K562 (cell line): ENCODE measurements at regions not wholly inside any gene's neighbourhood (a gene's known extent, or its start where the extent isn't known, plus 50 kb on each side); places are given as distances from the start of the nearest gene placed in this dataset.

Source experiments
- ATAC-seq: fragments of 200-7000 bp; cut with Tn5 transposase; 3 replicates; pipeline ENCODE4 v1.9.1; 2020; ENCODE audit warnings: moderate library complexity
- BruUV-seq: library from RNA; stranded (reverse); fragments of 400-500 nt; replicated peaks from 2 replicates; lab custom pipeline; 2021; lab: Mats Ljungman, UMichigan
- CTCF ChIA-PET: fragments of 300-600 bp; formaldehyde crosslinking; extraction: SDS; loops from one replicate; lab custom pipeline; 2021; ENCODE audit warnings: low intra/inter-chr PET ratio; lab: Yijun Ruan, JAX
- POLR2A ChIA-PET: fragments of 300-600, 350-650 bp; sonication (Branson Sonifier 250); formaldehyde crosslinking; extraction: SDS; loops from one replicate; lab custom pipeline; 2021; ENCODE audit warnings: antibody characterized with exemption, inconsistent platforms; lab: Yijun Ruan, JAX
- DNase-seq, 4 experiments: peaks; one replicate each; pipeline versions ENCODE4 v3.0.0 to v3.0.0-alpha.2; 2011 to 2018; ENCODE audit warnings: low spot score in 3 of 4, mixed read lengths in 3 of 4; ENCODE audit errors: extremely low read depth in 1 of 4
- FAIRE-seq: peaks from 2 replicates; lab custom pipeline; 2011; peaks lifted over from hg19 to GRCh38; lab: Jason Lieb, UNC
- H2AFZ ChIP-seq: 2 replicates; pipeline ENCODE4 v1.6.0; 2011; ENCODE audit warnings: low read depth, low read length, control low read depth, inconsistent platforms
- H3K27ac ChIP-seq: fragments of 200-600 bp; 3 replicates; pipeline ENCODE4 v1.8.0; 2011; ENCODE audit warnings: low read depth, mild to moderate bottlenecking, control low read depth, inconsistent platforms, low read length, moderate library complexity, mixed read lengths; ENCODE audit errors: extremely low read depth
- H3K27me3 ChIP-seq, 2 experiments: fragments of 300-600 bp in 1 of 2; 2 replicates in 1 of 2; 3 replicates in 1 of 2; pipeline versions ENCODE4 v1.6.0 to v1.8.0; 2011; ENCODE audit warnings: inconsistent platforms in 2 of 2, low read length in 2 of 2, mild to moderate bottlenecking in 1 of 2, mixed read lengths in 1 of 2, moderate library complexity in 1 of 2; ENCODE audit not compliant: control insufficient read depth in 2 of 2, insufficient read depth in 2 of 2
- H3K36me3 ChIP-seq: fragments of 300-600 bp; 3 replicates; pipeline ENCODE4 v1.8.0; 2011; ENCODE audit warnings: mild to moderate bottlenecking, low read length, inconsistent platforms; ENCODE audit not compliant: control insufficient read depth, insufficient read depth
- H3K4me1 ChIP-seq, 2 experiments: fragments of 200-600 bp in 1 of 2; replicated peaks in 1 of 2; 2 replicates in 1 of 2; 3 replicates in 1 of 2; pipeline versions ENCODE4 v1.5.1 to v1.8.0; 2011; ENCODE audit warnings: inconsistent platforms in 2 of 2, low read length in 2 of 2, mild to moderate bottlenecking in 1 of 2, mixed read lengths in 1 of 2, moderate library complexity in 1 of 2; ENCODE audit not compliant: control insufficient read depth in 2 of 2, insufficient read depth in 2 of 2
- H3K4me2 ChIP-seq: 2 replicates; pipeline ENCODE4 v1.6.1; 2011; ENCODE audit warnings: low read length, control low read depth, inconsistent platforms, mixed read lengths; ENCODE audit not compliant: insufficient read depth
- H3K4me3 ChIP-seq: fragments of 200-600 bp; sonication (generic), shearing (Covaris generic); 2 replicates; pipeline ENCODE4 v1.5.1; 2016; ENCODE audit warnings: control low read depth, inconsistent platforms
- H3K79me2 ChIP-seq: fragments of 200-600 bp; 3 replicates; pipeline ENCODE4 v1.8.0; 2011; ENCODE audit warnings: low read length, inconsistent platforms; ENCODE audit not compliant: control insufficient read depth, insufficient read depth
- H3K9ac ChIP-seq, 2 experiments: 2 replicates each; pipeline versions ENCODE4 v1.6.0 to v1.6.1; 2011; ENCODE audit warnings: low read depth in 2 of 2, low read length in 2 of 2, control low read depth in 1 of 2, inconsistent platforms in 1 of 2, mild to moderate bottlenecking in 1 of 2, mixed read lengths in 1 of 2; ENCODE audit not compliant: insufficient read depth in 1 of 2
- H3K9me1 ChIP-seq: one replicate; pipeline ENCODE4 v1.6.0; 2011; ENCODE audit warnings: inconsistent platforms, mild to moderate bottlenecking, low read length, moderate library complexity; ENCODE audit not compliant: control insufficient read depth, insufficient read depth
- H3K9me3 ChIP-seq: replicated peaks from 2 replicates; pipeline ENCODE4 v1.5.1; 2011; ENCODE audit warnings: low read depth, low read length, inconsistent platforms; ENCODE audit not compliant: control insufficient read depth, insufficient read depth
- H4K20me1 ChIP-seq: replicated peaks from 2 replicates; pipeline ENCODE4 v1.6.1; 2011; ENCODE audit warnings: low read length, inconsistent platforms, mixed read lengths; ENCODE audit not compliant: control insufficient read depth, insufficient read depth
- CBX2 ChIP-seq: fragments of 200-600 bp; sonication (generic); IDR thresholded peaks from one replicate; pipeline ENCODE4 v1.6.1; 2012; ENCODE audit warnings: mild to moderate bottlenecking, low read length, inconsistent platforms; ENCODE audit not compliant: insufficient read depth, poor library complexity, severe bottlenecking
- HMGN3 ChIP-seq: IDR thresholded peaks from 2 replicates; pipeline ENCODE4 v1.6.1; 2011; ENCODE audit warnings: borderline replicate concordance, low read depth, mild to moderate bottlenecking, mixed read lengths, low read length; ENCODE audit not compliant: insufficient read length; ENCODE audit errors: extremely low read depth
- KAT2B ChIP-seq: IDR thresholded peaks from one replicate; pipeline ENCODE4 v1.6.1; 2012; ENCODE audit warnings: low read depth, mild to moderate bottlenecking, control low read depth, inconsistent platforms, low read length, moderate library complexity
- NCOA4 ChIP-seq: fragments of 450-650 bp; IDR thresholded peaks from 2 replicates; pipeline ENCODE4 v1.6.1; 2018; ENCODE audit warnings: mild to moderate bottlenecking; ENCODE audit not compliant: partially characterized antibody
- RFX5 ChIP-seq: IDR thresholded peaks from 2 replicates; pipeline ENCODE4 v1.6.1; 2011; ENCODE audit warnings: low read depth, mild to moderate bottlenecking, improper control_type of control experiment, low read length
- SP2 ChIP-seq: IDR thresholded peaks from 2 replicates; pipeline ENCODE4 v1.6.1; 2011; ENCODE audit warnings: mild to moderate bottlenecking, low read depth, low read length, moderate library complexity; ENCODE audit not compliant: poor library complexity, severe bottlenecking; ENCODE audit errors: extremely low read depth
- SPI1 ChIP-seq: IDR thresholded peaks from 2 replicates; pipeline ENCODE4 v1.6.1; 2011; ENCODE audit warnings: low read depth, low read length, control low read depth, borderline replicate concordance
- SUPT5H ChIP-seq: fragments of 450-650 bp; IDR thresholded peaks from 2 replicates; pipeline ENCODE4 v1.6.1; 2016
- TAF7 ChIP-seq: fragments of 450-650 bp; IDR thresholded peaks from 2 replicates; pipeline ENCODE4 v1.6.1; 2016; ENCODE audit warnings: missing genetic modification characterization, missing compliant biosample characterization
- TCF7 ChIP-seq: sonication (generic); IDR thresholded peaks from 2 replicates; pipeline ENCODE4 v1.6.1; 2016; ENCODE audit warnings: antibody characterized with exemption, borderline replicate concordance
- THRB ChIP-seq: fragments of 450-650 bp; formaldehyde crosslinking; conservative IDR thresholded peaks from 2 replicates; pipeline ENCODE4 v1.4.0; 2022; ENCODE audit warnings: mild to moderate bottlenecking, missing genetic modification characterization
- TRIM25 ChIP-seq: fragments of 450-650 bp; IDR thresholded peaks from 2 replicates; pipeline ENCODE4 v1.7.0; 2016; ENCODE audit warnings: borderline replicate concordance
- U2AF1 ChIP-seq: fragments of 200-400 bp; formaldehyde crosslinking; optimal IDR thresholded peaks from 2 replicates; pipeline ENCODE3; 2017; ENCODE audit warnings: mild to moderate bottlenecking, low read depth, low read length, moderate library complexity
- ZNF41 ChIP-seq: fragments of 250-450 bp; sonication (Bioruptor Pico); conservative IDR thresholded peaks from 2 replicates; pipeline ENCODE4 v1.4.0; 2020; ENCODE audit warnings: mild to moderate bottlenecking
- ZNF717 ChIP-seq: fragments of 250-450 bp; sonication (Bioruptor Pico); IDR thresholded peaks from 2 replicates; pipeline ENCODE4 v1.5.0; 2021
- WGBS: fragments of 100-300 bp; shearing (Covaris generic); methylation state at CpG from one replicate; pipeline ENCODE4 v1.1.6; 2016; ENCODE audit warnings: low coverage, mixed read lengths; ENCODE audit not compliant: insufficient coverage; ENCODE audit errors: missing lambda C conversion rate; 5-methylcytosine and 5-hydroxymethylcytosine counted together
- in situ Hi-C: fragments of 300-500 bp; cut with MboI; formaldehyde crosslinking; loops from 4 replicates; pipeline ENCODE4 v1.15.0; 2018; ENCODE audit warnings: inconsistent platforms, mixed read lengths
- intact Hi-C: fragments of 100-400 bp; cut with micrococcal nuclease; formaldehyde crosslinking; loops from 2 replicates; pipeline ENCODE4 v1.14.2; 2022

GRCh38 chr5:88558366-88558765, 289.7 kb upstream of the TMEM161B start:
- FAIRE-seq, result no peak
- no peak overlapping the region for H2AFZ ChIP-seq
- intact Hi-C loops, result no loop called here
- H3K4me2 ChIP-seq, result no peak overlapping the region
- H3K9ac ChIP-seq, result no peak overlapping the region
- ChIA-PET POLR2A (no interaction called here), CTCF (no interaction called here)
- no peaks in the 10 kb centered on the region for H4K20me1 ChIP-seq
- no peak overlapping the region for H3K27ac ChIP-seq
- in situ Hi-C loops, result no loop called here
- no peaks in the 10 kb centered on the region for H3K27me3 ChIP-seq
- no peak for TF ChIP-seq HMGN3
- no peak for TF ChIP-seq KAT2B
- no peak for TF ChIP-seq SPI1
- no peak for TF ChIP-seq NCOA4
- WGBS, result 2% methylated on average over 5 of the region's 5 CpGs
- BruUV-seq, result no TSS peak
- H3K4me3 ChIP-seq, result no peak overlapping the region
- no peak for ATAC-seq
- no peaks in the 10 kb centered on the region for H3K9me3 ChIP-seq
- H3K9me1 ChIP-seq, result no peaks in the 10 kb centered on the region
- H3K36me3 ChIP-seq, result no peaks in the 10 kb centered on the region
- no peaks in the 10 kb centered on the region for H3K79me2 ChIP-seq
- DNase-seq, result no peak
- no peaks in the 10 kb centered on the region for H3K4me1 ChIP-seq

GRCh38 chr5:88557881-88558280, 289.2 kb upstream of the TMEM161B start:
- Histone ChIP-seq H3K27ac (no peak overlapping the region), H3K27me3 (no peaks in the 10 kb centered on the region), H3K9me1 (no peaks in the 10 kb centered on the region), H3K36me3 (no peaks in the 10 kb centered on the region), H3K79me2 (no peaks in the 10 kb centered on the region), H3K4me3 (no peak overlapping the region), H4K20me1 (no peaks in the 10 kb centered on the region), H3K4me2 (no peak overlapping the region), H3K4me1 (no peaks in the 10 kb centered on the region), H3K9ac (no peak overlapping the region), H3K9me3 (no peaks in the 10 kb centered on the region), H2AFZ (no peak overlapping the region)
- 3% methylated on average over 3 of the region's 3 CpGs for WGBS
- no peak for FAIRE-seq
- no peak for ATAC-seq
- BruUV-seq, result no TSS peak
- POLR2A ChIA-PET, result no interaction called here
- in situ Hi-C loops (no loop called here), intact Hi-C loops (no loop called here)
- DNase-seq, result no peak
- CTCF ChIA-PET, result no interaction called here
- TF ChIP-seq ZNF717 (CRISPR knock-in tag) (no peak), THRB (CRISPR knock-in tag) (no peak), U2AF1 (no peak), RFX5 (no peak), SUPT5H (no peak), TAF7 (tag) (no peak), SP2 (no peak), ZNF41 (CRISPR knock-in tag) (no peak), TCF7 (no peak), TRIM25 (no peak), CBX2 (no peak)
